NCI-H2196 treated with DMSO at 0.1 percent for 48 hours (cell line): ENCODE measurements at regions not wholly inside any gene's neighbourhood (a gene's known extent, or its start where the extent isn't known, plus 50 kb on each side); places are given as distances from the start of the nearest gene placed in this dataset.
"Not testable (repeated sequence)": the region's sequence is repeated elsewhere in the genome, so short reads cannot be mapped to it uniquely, and the experiment has no call there.

ENCODE experiments used
- DNase-seq: peaks from one replicate; lab custom pipeline; 2025; ENCODE audit not compliant: unreplicated experiment; lab: John Stamatoyannopoulos, UW

DNA sequence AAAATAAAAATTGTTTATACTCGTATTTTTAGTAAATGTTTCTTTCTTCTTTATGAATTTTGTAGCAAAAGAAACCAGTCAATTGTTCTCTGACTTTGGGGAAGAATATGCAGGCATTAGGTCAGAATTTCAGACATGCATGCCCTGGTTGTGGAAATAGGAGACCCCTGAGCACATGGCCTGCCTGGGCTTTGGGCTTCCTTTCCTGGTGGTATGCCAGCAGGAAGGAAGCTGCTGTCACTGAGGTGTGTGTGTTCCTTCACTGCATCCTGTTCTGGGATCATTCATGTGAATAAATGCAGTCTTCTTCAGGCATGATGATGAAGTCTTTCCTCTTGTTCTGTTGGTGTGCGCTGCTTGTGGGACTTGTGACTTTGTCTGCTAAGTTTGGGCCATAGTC is 920.2 kb upstream of the VRK2 start:
- no peak for DNase-seq

DNA sequence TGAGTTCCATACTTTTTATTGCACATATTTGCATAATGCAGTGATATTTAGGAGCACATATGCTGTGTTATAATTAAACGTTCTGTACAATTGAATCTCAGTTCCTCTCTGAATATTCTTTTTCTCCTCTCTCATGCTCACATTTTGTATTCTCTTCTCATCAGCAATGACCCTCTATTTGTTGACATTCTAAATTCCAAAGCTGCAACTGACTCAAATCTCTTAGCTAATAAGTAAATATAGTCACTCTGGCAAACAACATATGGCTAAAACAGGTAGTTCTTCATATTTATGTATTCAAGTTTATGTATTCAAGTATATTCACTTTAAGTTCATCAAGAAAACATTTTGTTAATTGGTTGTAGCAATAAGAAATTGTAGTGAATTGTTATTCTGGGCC is 907.4 kb upstream of the VRK2 start:
- no peak for DNase-seq

DNA sequence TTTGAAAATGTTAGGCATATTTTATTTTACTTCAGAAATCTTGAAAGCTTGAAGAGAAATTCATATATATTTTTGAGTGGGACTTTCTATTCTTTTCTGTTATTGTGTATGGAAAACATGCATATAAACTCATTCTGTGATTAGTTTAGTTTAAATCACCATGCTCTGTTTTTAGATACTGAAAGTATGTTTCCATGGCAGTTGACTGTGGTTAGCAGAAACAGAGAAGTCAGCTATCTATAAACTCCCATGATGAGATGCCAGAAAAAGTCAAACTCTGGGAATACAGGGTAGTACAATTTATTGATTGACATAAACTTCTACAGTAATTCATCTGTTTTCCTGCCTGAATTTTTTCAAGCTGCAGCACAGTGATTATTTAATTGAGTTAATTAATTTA is 905.3 kb upstream of the VRK2 start:
- DNase-seq, result no peak

DNA sequence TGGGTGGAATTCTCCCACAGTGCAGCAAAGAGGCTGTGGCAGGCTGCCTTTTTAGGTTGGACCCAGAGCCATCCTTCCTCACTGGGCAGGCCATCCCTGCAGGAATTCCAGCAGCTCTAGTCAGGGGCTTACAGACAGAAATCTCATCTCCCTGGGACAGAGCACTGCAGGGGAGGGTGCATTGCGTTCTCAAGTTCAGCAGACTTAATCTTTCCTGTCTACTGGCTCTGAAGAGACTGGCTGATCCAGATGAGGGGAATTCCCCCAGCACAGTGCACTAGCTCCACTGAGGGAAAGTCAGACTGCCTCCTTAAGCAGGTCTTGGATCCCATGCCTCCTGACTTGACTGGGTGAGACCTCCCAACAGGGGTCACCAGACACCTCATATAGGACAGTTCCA is 899.7 kb upstream of the VRK2 start:
- no peak for DNase-seq

DNA sequence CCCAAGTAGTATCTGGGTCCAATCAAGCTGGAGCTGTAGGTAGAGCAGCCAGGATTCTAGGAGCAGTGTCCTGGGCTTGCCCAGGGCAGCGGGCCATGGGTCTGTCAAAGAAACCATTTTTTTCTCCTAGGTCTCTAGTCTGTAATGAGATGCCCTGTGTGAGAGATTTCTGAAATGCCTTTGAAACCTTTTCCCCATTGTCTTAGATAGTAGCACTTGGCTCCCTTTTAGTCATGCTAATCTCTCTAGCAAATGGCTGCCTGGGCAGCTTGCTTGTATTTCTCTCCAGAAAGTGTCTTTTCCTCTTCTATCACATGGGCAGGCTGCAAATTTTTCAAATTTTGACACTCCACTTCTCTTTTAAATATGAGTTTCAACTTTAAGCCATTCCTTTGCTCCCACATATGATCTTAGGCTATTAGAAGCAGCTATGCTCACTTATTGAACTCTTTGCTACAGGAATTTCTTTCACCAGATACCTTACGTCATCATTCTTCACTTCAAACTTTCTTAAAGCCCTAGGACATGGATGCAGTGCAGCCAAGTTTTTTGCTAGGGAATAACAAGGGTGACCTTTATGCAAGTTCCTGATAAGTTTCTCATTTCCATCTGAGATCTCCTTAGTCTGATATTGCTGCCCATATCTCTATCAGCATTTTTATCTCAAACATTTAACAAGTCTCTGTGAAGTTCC is 890.2 kb upstream of the VRK2 start:
- no peak for DNase-seq

DNA sequence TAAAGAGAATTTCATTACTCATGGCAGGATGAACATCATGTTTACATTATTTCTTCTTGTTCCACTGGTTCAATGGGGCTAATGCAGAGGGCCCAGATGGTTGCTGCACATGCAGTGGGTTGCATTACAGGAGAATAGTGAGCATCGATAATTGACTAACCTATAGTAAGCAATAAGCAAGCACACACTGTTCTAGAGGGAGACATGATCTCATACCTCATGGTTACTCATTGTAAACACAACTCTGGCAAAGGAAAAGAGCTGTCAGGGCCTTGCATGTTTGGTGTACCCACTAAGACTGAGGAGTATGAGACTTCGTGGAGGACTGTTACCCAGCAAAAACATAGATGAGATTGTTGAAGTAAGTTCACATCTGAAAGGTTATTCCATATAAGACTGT is 885.6 kb upstream of the VRK2 start:
- no peak for DNase-seq

DNA sequence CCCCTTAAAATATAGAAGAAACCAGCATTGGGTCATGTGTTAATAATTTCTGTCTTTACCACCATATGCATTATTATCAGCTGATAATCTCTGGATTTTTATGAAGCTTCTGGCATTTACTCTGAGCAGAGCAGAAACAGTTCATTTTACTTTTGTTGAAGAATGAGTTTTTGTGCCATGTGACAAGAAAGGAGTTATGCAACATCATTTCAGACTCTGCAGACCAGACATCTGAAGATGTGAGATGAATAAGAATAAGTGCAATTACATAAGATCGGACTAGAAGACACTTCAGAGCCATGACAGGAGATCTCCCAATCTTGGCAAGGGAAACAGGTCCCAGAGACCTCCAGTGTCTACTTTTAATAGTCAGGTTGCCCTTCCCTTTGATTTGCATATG is 869.4 kb upstream of the VRK2 start:
- DNase-seq, result no peak

DNA sequence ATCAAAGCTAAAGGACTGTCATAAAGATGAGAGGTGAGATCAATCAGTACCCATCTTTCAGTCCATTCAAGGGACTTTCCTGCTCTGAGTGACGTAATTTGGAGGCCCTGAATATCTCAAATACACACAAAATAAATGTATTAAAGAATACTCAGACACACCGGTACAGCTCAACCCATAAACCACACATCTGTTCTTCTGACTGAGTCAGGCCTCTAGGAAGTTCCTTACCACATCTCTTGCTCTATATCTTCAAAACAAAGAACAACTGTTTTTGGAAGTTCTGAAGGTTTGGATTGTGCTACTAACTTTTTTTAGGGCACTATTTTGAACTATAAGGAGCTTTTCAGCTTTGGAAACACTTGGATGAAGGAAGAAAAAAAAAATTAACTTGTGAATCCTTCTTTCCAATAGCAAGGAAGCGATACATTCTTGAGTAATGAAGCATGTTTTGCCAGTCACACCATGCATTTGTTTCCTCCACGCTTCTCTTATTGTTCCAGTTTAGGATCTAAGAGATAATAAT is 866.5 kb upstream of the VRK2 start:
- no peak for DNase-seq

DNA sequence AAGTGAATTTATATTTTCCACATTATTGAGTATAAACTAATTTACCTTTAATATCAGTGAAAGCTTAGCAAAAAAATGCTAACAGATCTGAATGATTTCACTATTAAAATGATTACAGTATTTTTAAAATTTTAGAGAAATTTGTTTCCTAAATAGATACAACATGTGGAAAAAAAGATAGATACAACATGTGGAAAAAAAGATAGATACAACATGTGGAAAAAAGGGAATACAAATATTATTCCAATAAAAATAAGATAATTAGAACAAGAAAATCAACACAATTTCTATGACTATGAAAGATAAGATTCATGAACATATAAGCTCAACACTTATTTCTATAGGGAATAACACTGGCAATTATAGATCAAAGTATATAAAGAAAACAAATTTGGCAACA is 865.9 kb upstream of the VRK2 start:
- DNase-seq, result no peak

DNA sequence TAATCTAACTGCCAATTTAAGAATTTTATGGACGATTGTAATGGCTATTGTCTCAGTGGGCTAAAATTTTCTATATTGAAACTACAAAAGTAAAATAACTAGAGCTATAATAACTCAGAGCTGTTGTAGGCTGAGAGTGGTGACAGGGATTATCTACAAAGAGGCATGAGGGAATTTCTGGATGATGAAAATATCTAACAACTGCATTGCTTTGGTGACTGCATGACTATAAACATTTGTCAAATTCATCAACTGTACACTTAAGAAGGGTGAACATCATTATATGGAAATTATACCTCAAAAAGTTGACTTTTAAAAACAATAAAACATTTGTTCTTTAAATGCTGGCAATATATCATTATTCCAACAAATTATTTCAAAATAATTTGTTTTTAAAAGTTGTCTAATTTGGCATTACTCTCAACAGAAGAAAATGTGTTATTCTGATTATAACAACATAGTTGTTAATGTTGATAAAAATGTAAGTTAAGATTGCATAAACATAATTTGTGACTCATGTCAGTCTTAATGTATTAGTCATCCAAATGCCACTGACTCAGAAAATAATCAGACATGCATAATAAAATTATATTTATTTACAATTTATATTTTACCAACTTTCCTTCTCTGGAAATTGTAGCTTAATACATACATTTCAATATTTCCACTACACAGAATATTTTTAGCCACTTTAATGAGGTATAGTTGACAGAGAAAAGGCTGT is 865.1 kb upstream of the VRK2 start:
- no peak for DNase-seq

DNA sequence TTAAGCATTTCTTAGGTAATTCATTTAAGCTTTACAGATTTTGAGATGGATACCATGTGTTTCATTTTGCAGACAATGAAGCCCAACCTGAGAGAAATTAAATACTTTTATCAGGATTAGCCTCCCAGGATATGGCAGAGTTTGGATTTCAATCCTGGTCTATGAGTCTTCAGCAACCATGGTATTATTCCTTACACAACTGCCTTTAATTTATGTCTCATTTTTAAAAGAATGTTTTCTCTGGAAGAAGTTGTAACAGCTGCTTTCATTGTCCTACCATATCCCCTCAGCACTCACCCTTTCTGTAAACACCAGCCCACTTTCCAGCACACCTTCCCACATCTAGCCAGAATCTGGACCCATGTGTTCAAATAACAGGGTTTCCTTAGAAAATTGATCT is 863.7 kb upstream of the VRK2 start:
- DNase-seq, result no peak

DNA sequence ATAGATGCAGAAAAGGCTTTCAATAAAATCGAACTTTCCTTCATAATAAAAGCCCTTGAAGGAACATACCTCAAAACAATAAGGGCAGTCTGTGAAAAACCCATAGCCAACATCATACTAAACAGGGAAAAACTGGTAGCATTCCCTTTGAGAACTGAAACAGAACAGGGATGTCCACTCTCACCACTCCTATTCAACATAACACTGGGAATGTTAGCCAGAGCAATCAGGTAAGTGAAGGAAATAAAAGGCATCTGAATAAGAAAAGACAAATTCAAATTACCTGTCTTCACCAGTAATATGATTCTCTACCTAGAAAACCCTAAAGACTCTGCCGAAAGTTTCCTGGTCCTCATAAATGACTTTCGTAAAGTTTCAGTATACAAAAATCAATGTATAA is 861.0 kb upstream of the VRK2 start:
- no peak for DNase-seq

DNA sequence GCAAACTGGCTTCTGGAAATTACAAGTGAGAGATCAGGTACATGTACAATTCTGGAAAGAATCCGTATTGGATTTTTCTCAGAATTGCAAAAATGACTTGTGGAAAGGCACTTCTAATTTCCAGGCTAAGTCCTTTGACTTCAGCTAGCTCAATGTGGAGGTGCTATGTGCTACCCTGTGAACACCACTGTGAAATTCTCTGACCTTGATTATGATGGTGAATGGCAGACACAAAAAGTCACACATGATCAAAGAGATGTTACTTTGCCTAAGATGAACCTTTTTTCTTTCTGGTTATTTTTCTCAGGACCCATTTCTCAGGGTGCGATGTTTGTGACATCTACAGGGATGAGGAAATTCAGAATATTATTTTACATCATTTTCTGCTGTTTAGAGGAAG is 856.6 kb upstream of the VRK2 start:
- DNase-seq, result no peak

DNA sequence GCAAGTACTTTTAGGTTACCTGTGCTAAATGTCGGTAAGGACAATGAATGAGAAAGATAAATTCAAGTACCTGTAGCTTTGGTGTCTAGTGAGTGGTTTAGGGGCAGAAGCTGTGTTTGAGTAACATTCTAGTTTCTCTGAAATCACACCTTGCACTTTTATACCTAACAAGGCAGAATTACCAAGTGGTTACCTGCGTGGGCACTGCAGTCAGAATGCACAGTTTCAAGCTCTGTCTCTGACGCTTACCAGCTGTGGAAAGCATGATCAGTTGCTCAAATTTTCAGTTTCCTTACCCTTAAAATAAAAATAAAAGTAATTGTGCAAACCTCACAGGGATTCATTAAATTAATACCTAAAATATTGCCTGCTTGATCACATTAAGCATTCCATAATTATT is 846.9 kb upstream of the VRK2 start:
- no peak for DNase-seq

DNA sequence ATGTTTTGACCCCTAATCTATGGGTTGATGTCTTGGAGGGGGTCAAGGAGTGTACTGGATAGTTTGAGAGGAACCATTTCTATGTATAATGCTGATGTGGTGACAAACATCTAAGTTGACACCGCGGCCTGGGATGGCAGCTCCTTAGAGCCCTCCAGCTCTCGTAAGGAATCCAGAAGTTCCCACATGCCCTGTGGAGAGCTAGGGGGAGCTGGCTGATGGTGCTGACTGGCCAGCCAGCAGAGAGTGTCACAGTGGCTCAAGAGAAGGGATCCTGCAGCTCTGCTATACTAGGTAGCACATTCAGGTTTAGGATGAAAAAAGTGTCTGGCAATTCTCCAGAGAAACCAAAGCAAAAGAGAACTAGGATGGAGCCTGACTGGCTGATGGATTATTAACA is 842.2 kb upstream of the VRK2 start:
- no peak for DNase-seq

DNA sequence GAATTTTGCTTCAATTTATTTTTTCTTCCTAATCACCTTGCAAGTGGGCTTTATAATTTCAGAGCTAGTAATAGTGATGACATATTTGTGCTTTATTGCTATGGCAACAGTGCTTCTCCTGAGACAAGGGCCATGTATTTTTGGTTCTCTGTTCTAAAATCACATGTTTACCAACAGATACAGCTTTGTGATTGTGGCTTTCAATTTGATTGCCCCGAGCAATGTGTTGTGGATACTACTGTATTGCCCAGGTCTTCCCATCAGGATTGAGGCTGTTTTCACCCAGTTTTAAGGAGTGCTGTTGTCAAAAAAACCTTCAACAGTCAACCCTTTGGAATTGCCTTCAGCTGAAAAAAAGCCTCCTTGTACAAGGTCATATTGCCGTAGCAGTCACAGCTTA is 841.4 kb upstream of the VRK2 start:
- DNase-seq, result no peak

DNA sequence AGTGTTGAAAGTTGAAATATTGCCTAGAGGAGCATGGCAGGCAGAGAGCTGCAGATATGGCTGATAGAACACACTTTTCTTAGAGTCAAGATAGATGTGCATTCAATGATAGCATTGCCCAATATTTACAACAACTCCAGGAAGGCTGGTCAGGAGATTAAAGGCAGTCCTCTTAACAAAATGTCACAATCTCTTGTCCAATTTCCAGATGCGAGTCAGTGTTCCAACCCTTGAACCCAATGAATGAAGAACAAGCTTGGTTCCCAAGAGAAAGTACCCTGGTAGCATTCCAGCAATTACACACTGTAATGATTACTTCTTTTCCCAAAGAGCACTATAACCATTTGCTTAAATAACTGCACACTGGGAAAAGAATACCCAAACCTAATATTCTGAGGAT is 839.4 kb upstream of the VRK2 start:
- DNase-seq, result no peak

DNA sequence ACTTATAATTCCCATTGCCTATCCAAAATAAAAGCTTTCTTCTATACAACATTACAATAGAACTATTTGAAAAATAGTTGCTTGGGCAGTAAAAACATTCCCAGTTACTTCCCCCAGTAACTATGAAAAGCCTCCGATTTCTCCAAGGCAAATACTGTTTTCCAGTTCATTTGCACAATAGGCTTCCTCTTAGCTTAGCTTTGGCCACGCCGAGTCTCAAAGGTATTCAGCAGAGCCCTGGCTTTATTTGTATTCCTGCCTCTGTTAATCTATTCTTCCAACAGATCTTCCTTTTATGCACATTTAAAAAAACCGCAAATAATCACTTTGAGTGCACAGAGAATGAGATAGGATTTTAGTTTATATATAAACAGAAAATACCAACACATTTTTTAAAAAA is 836.8 kb upstream of the VRK2 start:
- DNase-seq, result no peak

DNA sequence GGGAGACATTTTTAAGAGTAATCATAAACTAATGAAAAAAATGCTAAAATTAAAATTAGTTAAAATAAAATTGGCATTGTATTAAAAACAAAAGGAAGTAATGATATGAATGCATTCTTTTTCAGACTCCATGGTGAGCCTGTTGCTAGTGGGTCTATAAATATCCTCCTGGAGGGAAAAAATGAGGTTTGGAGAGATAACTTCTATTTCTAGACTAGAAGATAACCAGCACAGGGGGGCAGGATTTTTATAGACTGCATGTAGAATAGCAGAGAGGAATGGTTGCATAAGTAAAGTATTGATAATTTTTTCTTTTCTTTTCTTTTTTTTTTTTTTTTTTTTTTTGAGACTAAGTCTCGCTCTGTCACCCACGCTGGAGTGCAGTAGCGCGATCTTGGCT is 835.8 kb upstream of the VRK2 start:
- DNase-seq, result no peak

DNA sequence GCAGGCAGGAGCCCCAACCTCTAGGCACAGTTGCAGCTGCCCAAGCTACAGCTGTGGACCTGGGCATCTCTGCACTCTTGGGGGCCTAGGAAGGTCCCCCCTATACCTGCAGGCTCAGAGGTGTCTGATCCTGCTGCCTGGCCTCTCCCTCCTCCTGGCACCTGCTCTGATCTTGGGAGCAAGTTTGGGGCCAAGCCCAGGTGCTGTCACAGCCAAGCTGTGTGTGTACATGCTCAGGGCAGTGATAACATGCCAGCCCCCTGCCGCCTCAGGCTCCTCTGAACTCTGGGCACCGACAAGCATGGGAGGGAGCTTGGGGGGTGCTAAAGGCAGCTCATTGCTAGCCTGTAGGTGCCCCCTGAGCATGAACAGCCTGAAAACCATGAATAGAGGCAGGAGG is 829.6 kb upstream of the VRK2 start:
- DNase-seq, result no peak

DNA sequence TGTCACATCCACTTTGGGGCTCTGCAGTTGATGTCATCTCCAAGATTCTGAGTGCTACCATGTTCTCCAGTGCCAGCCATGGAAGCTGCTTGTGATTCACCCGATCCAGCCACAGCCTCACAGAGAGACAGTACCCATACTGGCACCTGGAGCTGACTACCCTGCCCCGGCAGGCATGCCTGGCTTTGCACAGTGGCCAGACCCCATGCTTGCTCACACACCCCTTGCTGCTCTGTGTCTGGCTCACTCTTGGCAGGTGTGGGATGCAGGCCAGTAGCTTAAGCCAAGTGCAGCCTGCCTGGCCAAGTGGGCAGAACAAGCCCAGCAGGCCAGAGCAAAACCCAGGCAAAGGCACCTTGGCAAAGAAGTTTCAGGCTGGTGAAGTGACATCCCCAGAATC is 828.4 kb upstream of the VRK2 start:
- DNase-seq, result no peak

DNA sequence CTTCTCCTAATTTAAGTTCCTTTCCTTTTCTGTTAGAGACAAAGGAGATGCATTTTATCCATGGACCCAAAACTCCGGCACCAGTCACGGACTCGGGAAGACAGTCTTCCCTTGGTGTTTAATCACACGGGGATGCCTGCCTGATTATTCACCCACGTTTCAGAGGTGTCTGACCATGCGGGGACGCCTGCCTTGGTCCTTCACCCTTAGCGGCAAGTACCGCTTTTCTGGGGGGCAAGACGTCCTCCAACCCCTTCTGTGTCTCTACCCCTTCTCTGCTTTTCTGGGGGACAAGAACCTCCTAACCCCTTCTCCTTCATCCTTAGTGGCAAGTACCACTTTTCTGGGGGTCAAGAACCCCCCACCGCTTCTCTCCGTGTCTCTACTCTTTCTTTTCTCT is 816.9 kb upstream of the VRK2 start:
- not testable (repeated sequence) for DNase-seq

DNA sequence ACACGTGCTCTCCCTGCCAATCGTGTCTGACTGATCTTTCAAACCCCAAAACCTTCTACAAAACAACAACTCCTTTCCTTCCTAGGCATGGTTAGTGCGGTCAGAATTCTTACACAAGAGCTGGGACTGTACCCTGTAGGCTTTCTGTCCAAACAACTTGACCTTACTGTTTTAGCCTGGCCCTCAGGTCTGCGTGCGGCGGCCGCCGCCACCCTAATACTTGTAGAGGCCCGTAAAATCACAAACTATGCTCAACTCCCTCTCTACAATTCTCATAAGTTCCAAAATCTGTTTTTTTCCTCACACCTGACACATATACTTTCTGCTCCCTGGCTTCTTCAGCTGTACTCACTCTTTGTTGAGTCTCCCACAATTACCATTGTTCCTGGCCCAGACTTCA is 814.3 kb upstream of the VRK2 start:
- DNase-seq, result not testable (repeated sequence)
